Activated CD4-positive, CD25-positive, alpha-beta regulatory T cell treated with anti-CD3 and anti-CD28 coated beads, Interleukin-2, amount 50 U/mL, for 72 hours (primary cell): ENCODE measurements at regions not wholly inside any gene's neighbourhood (a gene's known extent, or its start where the extent isn't known, plus 50 kb on each side); places are given as distances from the start of the nearest gene placed in this dataset.
A peak's percentile ranks its signal among the peaks of the same experiment; 100 is the strongest.

ENCODE experiments used
- DNase-seq: peaks from one replicate; pipeline ENCODE4 v3.0.0; 2021

DNA sequence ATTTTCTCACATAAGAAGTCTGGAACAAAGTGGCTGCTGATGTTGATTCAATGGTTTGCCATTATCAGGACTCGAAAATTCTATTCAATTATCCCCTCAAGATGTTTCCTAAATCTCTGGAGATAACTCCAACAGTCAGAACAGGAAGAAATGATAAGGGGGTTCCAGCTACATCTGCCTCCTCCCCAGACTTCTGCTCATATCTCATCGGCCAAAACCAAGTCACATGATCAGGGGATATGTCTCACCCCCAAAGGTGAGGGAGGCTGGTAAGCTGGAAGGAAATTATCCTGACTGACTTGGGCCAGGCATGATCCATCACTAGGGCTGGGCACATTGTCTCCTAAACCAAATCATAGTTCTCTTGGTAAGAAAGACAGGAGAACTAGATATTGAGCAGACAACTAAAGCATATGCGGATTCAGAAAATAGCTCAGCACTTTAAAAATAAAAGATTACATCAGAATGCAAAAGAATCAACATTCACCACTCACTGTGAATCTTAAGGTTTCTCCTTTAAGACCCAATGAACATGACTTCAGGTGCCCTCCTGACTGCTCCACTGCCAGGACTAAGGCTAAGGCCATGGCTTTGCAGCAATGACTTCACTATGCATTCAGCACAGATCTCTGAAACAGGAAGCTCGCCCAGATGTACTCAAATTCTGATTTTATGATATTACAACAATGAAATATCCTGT, 306.3 kb downstream of the ENC1 start:
- no peak for DNase-seq

DNA sequence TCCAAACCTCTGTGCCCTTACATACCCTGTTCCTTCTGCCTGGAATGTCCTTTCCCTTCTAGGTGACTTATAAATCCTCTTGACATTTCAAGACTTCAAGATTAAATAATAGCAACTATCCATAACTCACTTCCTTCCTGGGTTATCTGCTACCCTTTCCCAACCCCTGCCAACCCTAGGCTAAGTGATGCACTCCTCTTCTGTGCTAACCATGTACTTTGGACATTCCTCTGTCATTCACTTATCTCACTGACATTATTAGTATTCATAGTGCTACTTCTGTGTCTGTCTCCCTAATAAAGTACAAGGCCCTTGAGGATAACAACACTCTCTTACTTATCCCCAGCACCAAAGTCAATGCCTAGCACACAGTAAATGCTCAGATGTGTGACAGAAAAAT, 307.1 kb downstream of the ENC1 start:
- no peak for DNase-seq

- DNase-seq = no peak
Measured at GRCh38 chr5:74332682-74333081, 307.8 kb downstream of the ENC1 start.

- DNase-seq = no peak
Measured at GRCh38 chr5:74332006-74332405, 308.5 kb downstream of the ENC1 start.

GRCh38 chr5:74328221-74328630, 312.3 kb downstream of the ENC1 start:
- DNase-seq = no peak

DNA sequence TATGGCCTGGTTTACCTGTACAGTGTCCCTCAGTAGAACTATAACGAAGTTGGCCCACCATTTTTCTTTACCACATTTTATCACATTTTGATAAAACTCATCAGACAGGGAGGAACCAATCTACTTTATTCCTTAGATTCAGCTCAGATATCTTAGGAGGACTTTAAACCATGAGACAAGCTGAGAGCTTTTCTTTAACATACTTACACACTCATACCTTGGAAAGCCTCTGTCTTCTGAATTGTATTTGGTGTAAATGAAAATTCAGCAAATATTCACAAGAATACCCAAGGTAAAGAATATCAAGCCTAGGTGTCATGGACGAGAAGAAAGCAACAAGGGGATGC, 313.2 kb downstream of the ENC1 start:
- DNase-seq = no peak

- peak; percentile 36 for DNase-seq
Measured at GRCh38 chr5:74326571-74327338, 313.8 kb downstream of the ENC1 start.

GRCh38 chr5:74325866-74326265, 314.7 kb downstream of the ENC1 start:
- no peak for DNase-seq

GRCh38 chr5:74324556-74324955, 316.0 kb downstream of the ENC1 start:
- DNase-seq = no peak

GRCh38 chr5:74322944-74323343, 317.6 kb downstream of the ENC1 start:
- no peak for DNase-seq

DNA sequence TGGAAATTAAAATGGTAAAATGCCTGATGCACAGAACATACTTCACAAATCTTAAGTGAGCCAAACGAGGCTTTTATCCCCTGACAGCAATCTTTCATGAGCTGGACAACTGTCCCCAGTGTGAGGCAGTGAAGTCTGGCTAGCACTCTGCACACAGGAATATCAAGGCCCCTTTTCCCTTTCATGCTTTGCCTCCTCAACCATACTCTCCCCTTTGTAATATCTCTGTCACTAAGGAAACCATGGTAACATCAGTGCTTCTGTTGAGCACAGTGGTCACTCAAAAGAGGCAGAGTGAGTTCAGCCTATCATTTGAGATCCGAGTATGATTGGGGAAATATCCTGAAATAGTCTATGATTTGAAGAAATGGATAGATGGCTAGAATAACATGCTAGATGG, 318.3 kb downstream of the ENC1 start:
- DNase-seq = no peak

GRCh38 chr5:74321326-74321725, 319.2 kb downstream of the ENC1 start:
- no peak for DNase-seq

DNA sequence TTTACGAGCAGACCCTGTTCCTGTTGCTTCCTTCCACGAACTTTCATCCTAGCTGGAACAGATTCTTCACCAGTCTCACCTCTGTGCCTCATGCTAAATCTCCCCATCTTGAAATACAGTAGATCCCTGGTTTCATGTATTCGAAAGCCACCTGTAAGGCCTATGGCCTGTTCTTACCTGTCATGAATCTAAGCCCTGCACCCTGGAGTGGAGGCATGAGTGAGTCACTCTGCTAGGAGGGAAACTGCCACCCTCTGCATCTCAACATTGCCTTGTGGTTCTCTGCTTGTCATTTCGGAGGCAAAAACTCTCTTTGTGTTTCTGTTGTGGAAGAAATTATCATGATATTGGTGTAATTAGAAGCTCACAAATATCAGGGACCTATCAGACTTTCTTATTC, 320.0 kb downstream of the ENC1 start:
- no peak for DNase-seq

DNA sequence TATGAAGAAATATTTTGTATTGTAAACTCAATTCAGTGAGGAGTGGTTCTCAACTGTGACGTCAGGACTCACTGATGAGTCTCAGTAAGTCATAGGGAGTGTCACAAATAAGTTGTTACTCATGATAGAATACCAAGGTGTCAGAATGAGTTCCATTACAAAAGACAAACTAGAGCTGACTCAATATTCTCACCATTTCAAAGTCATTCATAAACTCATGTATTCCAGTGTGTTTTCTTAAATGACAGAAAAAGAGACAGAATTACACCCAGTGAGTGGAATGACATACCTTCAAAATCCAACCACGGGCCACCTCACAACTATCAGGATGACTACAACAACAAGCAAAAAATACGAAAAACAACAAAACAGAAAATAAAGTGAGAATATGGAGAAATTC, 321.5 kb downstream of the ENC1 start:
- no peak for DNase-seq

DNA sequence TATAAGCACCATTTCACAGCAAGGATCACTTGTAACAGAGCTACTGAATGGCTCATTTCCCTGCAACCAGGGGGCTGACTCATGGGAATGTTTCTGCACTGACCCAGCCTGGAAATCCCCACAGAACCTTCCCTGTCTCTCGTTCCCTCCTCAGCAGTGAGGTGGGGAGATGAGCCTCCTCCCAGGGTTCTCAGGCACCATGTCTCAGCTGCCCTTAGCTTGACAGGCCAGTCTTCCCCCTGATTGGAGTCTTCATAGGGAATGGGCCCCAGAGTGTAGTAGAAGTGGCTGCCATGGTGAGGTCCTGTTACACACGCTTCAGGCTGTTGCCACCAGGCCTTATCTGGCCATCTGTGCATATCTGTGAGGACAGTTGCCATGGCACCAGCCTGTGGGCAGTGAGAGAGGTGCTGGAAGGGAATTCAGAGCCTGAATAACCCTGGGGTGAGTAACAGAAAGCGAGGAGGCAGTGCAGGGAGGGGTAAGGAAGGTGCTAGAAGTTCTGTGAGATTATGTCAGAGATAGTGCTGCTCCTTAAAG, 324.4 kb downstream of the ENC1 start:
- no peak for DNase-seq

DNA sequence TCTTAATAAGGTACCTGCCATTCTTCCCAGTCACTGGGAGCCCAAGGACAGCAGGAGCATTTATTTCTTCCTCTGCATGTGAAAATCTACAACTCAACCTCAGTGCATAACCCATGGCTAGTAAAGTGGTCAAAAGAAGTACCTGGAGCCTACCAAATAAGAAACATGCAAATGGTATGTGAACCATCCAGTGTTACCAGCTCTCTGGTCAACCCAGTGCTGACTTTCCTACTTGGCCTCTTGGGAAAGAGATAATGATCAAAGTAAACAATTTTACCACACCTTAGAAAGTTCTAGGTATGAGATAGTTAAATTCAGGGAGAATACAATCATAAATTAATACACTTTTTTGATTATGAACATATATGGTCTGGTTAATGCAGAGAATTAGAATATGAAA, 325.6 kb downstream of the ENC1 start:
- DNase-seq = no peak

DNA sequence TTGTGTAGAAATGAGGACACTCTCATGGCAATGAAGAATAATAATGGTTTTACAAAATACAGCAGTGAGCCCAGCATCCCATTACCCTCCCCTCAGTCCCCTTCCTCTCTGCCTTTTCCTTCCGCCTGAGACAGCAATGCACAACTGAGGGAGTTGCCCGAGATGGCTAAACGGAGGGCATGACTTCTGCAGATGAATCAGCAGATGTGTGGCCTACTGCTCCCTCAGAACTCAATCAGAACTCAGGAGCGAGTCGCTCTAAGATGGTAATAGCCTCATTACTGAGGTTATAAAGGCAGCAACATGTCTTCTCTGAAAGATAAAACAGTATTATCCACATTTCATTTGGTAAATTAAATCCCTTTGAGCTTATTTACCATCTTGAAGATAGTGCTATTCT, 326.6 kb downstream of the ENC1 start:
- no peak for DNase-seq

GRCh38 chr5:74312746-74313145, 327.8 kb downstream of the ENC1 start:
- DNase-seq = no peak

DNA sequence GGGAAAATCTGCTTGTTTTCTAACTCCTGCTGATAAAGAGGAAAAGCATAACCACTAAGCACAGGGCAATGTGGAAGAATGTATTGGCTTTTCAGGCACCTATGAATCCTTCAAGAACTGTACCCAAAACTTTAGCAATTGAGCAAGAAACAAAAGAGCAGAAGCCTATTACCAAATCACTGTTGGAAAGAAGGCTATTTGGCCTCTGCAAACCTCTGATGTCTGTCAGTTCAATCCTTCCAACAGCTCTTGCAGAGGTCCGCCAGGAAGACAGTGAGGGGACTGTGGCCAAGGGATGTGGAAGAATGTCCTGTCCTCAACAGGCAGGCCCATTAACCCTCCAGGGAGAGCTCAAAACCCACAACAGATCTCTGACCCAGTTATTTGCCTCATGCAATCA, 328.6 kb downstream of the ENC1 start:
- no peak for DNase-seq

- DNase-seq = no peak
Measured at GRCh38 chr5:74310997-74311930, 329.3 kb downstream of the ENC1 start.

DNA sequence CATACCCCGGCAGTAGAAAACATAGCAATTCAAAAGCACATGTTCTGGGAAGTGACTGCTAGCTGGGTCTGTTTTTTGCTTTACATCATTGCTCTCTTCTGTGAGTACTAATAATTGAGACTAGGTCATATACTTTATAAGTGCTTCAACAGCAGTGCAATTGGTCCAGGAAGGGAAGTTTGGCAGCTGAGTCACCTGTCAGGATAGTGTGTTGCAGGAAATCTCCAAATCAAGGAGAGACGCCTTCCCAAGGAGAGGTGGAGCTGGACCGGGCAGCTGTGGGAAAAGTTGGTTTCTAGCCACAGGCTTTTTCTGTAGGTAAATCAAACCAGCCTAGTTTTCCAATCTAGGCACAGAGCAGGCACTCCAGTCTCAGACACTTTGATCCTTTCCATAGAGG, 330.1 kb downstream of the ENC1 start:
- no peak for DNase-seq

- no peak for DNase-seq
Measured at GRCh38 chr5:74309050-74309449, 331.5 kb downstream of the ENC1 start.

- no peak for DNase-seq
Measured at GRCh38 chr5:74306845-74307244, 333.7 kb downstream of the ENC1 start.
